ENCODE measurements at regions not wholly inside any gene's neighbourhood (a gene's known extent, or its start where the extent isn't known, plus 50 kb on each side); places are given as distances from the start of the nearest gene placed in this dataset.

- H3K4me3 ChIP-seq (ENCODE audit: low read depth, low read length), result no peak overlapping the region
- TF ChIP-seq, protein P1, sequence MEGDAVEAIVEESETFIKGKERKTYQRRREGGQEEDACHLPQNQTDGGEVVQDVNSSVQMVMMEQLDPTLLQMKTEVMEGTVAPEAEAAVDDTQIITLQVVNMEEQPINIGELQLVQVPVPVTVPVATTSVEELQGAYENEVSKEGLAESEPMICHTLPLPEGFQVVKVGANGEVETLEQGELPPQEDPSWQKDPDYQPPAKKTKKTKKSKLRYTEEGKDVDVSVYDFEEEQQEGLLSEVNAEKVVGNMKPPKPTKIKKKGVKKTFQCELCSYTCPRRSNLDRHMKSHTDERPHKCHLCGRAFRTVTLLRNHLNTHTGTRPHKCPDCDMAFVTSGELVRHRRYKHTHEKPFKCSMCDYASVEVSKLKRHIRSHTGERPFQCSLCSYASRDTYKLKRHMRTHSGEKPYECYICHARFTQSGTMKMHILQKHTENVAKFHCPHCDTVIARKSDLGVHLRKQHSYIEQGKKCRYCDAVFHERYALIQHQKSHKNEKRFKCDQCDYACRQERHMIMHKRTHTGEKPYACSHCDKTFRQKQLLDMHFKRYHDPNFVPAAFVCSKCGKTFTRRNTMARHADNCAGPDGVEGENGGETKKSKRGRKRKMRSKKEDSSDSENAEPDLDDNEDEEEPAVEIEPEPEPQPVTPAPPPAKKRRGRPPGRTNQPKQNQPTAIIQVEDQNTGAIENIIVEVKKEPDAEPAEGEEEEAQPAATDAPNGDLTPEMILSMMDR (IDR thresholded peaks at IDR 0.05; ENCODE audit: insufficient read depth, low read length), result no peak
- peak; percentile 40 for DNase-seq (ENCODE audit: low read depth)
Observed at GRCh38 chr16:85381738-85382592, 231.2 kb upstream of the GSE1 start.

GRCh38 chr16:85382717-85383118 is 230.4 kb upstream of the GSE1 start:
- DNase-seq (ENCODE audit: low read depth), result no peak
- H3K4me3 ChIP-seq (ENCODE audit: low read depth, low read length), result no peak overlapping the region
- TF ChIP-seq, protein P1 (IDR thresholded peaks at IDR 0.05; ENCODE audit: insufficient read depth, low read length), result no peak

DNA sequence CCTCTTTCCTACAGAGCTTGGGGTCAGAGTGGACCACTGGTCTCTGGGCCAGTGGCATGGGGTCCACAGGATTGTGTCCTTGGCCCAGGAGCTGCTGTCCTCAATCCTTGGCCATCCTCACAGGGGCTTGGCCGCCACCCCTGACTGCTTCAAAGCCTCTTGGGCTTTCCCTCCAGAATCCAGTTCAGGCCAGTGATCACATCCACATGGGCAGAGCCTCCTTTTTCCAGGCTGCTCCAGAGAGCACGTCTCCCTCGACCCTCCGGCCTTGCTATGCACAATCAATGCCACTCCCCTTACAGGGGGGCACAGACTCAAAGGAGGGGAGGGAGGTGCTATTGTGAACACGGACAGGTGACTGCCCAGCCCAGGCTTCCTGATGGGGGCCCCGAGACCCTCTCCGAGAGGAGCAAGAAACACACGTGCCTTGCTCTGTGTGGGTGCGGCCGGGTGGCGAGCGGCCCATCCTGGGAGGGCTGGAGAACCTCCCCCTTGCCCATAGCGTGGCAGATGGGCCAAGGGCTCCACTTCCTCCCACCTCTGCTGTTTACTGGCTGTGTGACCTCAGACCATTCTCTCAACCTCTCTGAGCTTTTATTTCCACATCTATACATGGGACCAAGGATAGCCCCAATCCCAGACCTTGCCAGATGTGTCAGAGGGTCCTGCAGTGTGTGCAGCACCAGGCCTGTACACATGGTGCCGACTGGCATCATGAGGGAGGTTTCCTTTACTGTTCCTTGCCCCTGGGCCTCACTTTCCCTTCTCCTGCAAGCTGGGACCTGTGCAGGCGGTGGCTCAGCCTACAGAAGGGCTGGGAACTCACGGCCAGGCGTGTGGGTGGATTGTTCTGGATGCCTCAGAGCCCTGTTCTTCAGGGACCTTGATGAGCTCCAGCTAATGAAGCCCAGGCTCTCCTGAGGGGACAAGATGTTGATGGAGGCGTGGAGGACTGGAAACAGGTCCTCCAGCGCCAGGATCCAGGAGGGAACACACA is 229.0 kb upstream of the GSE1 start:
- TF ChIP-seq, protein P1 (IDR thresholded peaks at IDR 0.05; ENCODE audit: insufficient read depth, low read length), result no peak
- DNase-seq (ENCODE audit: low read depth), result no peak
- H3K4me3 ChIP-seq (ENCODE audit: low read depth, low read length), result no peak overlapping the region

- no peak overlapping the region for H3K4me3 ChIP-seq (ENCODE audit: low read depth, low read length)
- DNase-seq (ENCODE audit: low read depth), result no peak
- TF ChIP-seq, protein P1 (IDR thresholded peaks at IDR 0.05; ENCODE audit: insufficient read depth, low read length), result no peak
Observed at GRCh38 chr16:85384833-85385462, 228.2 kb upstream of the GSE1 start.

DNA sequence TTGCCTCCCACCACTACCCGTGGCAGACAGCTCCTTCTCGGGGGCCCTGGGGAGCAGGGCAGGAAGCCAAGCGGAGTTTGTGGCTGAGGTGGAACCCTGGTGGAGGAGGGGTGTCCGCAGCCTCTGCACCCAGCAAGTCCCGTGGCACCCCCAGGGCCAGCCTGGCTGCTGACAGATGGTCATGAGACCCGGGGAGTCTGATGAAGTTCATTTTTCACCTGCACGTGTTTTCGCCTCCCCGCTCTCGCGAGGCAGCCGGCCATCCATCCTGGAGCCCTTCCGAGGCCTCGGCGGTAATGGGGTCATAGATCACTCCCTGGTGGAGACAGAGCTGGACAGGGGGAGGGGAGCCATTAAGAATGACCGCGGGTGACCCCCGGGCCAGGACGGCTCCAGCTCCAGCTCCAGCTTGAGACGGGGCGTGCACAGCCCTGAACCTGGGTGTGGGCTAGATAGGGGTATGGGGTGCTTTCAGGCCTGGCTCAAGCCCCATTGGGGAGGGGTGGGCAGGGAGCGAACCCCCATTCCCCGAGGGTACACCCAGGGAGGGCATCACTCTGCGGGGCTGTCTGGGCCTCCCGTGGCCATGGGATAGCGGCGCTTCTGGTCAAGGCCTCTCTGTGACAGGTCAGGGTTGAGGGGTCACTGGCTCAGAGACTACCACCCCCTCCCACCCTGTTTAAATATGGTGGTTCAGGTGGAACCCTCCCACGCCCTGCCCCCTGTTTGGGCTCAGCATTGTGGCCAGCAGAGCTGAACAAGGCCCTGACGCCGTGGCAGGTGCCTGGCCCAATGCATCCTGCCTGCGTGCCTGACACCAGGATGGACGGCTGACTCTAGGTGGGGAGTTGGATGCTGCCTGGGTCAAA is 227.4 kb upstream of the GSE1 start:
- DNase-seq (ENCODE audit: low read depth), result no peak
- TF ChIP-seq, protein P1 (IDR thresholded peaks at IDR 0.05; ENCODE audit: insufficient read depth, low read length), result no peak
- H3K4me3 ChIP-seq (ENCODE audit: low read depth, low read length), result no peak overlapping the region

All from fibroblast of the aortic adventitia (primary cell).